ENCODE measurements at regions not wholly inside any gene's neighbourhood (a gene's known extent, or its start where the extent isn't known, plus 50 kb on each side); places are given as distances from the start of the nearest gene placed in this dataset.
A peak's percentile ranks its signal among the peaks of the same experiment; 100 is the strongest.

DNA sequence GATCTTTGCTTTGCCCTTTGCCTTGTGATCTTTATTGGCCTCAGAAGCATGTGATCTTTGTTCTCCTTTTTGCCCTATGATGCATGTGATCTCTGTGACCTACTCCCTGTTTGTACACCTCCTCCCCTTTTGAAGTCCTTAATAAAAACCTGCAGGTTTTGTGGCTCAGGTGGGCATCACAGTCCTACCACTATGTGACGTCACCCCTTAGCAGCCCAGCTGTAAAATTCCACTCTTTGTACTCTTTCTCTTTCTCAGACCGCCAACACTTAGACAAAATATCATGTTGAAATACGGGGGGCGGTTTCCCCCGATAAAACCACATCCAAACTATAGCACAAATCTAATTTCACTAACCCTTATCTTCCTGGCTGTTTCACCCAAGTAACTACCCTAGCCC, 76.7 kb upstream of the RAPGEF4 start:
- DNase-seq (ENCODE audit: low spot score): no peak

DNA sequence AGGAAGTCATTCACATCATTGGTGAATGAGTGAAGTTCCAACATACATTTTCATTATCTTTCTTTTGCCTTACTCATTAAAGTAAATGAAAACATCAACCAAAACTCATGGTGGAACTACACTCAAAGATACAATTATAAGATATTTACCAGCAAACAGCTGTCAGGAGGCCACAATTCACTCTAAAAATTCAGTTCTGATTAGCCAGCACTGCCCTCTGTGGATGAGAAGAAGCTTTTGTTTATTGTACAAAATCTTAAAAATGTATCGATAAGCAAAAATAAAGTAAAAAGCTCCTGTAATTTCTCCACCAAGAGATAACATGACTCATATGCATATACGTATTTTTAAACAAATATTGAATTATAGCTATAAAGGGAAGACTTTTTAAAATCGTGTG, 73.5 kb upstream of the RAPGEF4 start:
- no peak for DNase-seq (ENCODE audit: low spot score)

DNA sequence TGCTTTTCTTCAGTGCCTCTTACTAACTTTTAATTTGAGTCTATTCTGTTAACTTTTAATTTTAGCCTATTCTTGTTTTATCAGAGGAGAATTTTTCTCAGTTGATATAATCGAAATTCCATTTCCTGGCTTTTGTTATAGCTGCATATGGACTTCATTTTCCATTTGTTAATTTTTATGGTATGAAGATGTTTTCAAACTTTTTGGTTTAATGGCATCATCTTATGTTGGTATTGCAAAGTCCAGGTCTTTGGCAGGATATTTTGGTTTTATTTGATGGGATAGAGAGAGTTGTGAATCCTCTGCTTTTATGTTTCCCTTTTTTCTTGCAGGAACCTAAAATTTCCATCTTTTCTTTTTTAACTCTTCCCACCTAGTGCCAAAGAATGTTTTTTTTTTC, 70.9 kb upstream of the RAPGEF4 start:
- no peak for DNase-seq (ENCODE audit: low spot score)

DNA sequence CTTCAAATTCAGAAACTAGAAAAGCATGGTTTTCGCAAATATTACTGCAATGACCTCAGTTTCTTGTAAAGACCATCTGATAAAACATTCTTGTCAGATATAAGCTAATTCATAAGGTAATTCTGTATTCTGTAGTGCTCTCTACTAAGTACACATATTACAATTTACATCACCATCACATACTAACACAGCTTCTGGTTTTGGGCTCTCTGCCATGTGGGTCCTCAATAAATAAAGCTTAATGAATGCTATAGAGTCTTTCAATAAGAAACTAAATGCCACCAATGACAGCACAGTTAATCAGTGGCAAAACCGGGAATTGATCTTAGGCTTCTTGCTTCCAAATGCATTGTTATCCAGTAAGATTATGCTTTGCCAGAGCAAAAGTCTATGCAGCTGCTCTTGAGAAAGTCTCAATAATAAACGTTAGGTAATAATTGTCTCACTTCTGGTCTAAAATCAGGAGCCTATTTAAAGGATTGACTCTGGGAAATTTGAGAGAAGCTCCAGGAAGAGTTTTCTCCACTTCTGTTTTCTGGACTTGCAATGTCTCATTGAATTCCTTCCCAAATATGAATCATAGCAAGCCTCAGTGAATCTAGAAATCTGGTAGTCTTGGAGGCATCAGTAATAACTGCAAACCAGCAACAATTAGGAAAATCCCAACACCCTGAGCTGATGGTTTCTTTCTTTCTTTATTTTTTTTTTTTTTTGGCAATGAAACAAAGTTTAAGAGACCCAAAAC, 67.9 kb upstream of the RAPGEF4 start:
- DNase-seq (ENCODE audit: low spot score): no peak

DNA sequence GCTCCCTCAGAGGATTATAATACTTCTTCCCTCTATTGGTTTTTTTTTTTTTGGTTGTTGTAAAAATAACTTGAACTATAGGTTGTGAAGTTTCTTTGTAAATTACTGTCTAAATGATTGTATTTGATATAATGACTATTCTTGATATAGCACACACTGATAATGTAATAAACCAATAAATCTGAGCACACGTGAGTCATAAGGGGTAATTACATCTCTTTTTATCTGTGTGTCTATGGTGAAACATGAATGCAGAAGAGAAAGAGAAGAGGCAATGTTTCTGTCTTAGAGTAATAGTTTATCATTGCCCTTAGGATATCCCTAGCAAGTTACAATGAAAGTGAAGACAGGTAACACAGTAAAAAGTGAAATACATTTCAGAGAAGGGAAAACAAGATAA, 64.1 kb upstream of the RAPGEF4 start:
- DNase-seq (ENCODE audit: low spot score): no peak

DNA sequence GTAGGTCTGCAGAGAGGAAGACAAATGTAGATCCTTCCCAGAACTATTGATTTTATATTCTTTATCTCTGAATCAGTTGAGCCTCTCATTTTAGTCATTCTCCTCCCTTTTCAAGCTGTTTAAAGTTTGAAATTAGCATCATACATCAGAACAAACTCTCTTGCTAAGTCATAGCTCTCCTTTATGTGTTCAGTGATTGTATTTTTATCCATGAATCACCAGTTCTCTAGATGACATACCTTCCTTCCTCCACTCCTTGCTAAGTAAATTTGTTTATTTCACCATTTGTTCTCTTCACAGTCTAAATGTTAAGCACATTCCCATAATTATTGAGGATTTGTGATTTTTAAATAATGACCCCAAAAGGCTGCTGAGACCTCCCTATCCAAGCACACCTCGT, 63.5 kb upstream of the RAPGEF4 start:
- DNase-seq (ENCODE audit: low spot score): no peak

DNA sequence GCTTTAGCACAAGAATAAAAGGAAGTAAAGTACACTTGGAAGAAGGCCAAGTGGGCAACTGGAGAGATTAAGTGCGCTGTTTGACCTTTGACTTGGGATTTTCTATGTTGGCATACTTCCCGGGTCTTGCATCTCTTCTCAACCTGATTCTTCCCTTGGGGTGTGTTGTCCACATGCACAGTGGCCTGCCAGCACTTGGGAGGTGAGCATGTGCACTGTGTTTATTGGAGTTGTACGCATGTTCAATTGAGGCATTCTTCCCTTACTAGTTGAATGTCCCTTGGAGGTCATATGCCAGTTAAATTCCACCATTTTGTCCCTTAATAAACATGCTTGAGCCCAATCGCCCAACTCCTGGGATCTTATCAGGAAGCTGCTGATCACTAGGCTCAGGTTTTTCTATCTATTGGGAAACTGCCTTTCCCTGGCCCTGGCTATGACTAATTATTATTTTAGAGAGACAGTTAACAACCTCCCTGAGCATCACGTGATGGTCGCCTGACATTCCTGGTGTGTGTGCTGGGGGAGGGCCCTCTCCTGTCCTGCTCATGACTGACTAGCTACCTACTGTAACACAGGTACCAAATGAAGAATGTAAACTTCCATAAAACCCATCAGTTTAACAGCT, 62.5 kb upstream of the RAPGEF4 start:
- no peak for DNase-seq (ENCODE audit: low spot score)

DNA sequence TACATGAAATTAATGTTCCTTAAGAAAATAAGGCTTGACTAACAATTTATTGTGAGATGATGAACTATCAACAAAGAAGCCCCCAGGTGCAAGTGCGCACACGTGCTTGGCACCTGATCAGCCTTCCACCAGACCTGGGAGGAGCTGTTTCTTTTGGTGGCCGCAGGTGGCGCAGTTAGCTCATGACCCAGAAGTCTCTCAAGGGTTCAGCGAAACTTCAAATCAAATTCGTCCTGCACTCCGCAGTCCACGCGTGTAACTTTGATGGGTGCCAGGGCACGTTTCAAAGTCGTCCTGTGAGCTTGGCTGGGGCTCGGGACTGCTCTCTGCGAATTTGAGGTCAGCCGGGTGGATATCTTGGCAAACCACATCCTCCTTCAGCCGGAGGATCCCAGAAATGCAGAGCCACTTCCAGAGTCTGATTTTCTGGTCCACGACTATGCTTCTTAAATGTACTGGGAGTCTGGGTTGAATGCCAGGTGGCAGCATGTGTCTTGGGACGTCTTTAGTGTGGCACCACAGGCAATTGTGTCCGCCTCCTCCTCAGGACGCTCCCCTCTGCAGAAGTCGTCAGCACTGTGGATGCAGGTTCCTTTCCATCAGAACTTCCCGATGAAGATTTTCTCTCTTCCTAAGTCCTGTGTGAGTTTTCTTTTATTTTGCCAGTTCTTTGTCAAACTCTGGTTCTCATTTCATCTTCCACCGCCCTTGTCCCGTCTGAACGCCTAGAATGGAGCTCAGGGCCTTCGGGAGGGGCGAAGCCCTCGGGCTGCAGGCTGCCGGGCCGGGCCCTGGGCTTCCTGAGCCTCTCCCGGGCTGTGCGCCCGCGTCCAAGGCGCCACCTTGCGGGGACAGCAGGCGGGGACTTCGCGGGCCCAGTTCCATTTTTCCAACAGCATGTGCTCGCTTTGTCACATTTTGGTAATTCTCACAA, 61.3 kb upstream of the RAPGEF4 start:
- no peak for DNase-seq (ENCODE audit: low spot score)

DNA sequence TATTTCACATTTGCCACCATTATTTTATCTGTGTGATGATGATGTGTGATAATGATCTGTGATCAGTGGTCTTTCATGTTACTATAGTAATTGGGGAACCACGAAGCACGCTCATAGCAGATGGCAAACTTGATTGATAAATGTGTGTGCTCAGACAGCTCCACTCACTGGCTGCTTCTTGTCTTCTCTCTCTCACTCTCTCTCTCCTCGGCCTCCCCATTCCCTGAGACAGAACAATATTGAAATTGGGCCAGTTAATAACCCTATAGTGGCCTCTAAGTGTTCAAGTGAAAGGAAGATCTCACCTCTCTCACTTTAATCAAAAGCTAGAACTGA, 60.7 kb upstream of the RAPGEF4 start:
- DNase-seq (ENCODE audit: low spot score): no peak

DNA sequence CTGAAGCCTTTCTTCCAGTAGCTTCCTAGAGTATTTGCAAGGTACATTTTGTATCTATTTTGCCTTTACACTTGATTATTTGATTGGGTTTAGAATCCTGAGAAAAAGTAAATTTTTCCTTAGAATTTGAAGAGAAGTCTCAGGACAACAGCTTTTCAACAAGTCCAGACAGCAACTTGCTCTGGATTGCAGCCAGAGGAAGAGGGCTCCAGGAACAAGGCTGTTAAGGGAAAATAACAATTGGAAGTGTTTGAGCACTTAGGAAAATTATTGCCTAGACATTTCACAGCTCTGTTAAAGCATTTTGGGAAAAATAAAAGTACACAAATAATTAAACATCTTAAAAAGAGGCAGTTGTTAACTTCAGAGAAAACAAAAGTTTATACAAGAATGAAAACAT, 58.3 kb upstream of the RAPGEF4 start:
- DNase-seq (ENCODE audit: low spot score): peak; percentile 10

DNA sequence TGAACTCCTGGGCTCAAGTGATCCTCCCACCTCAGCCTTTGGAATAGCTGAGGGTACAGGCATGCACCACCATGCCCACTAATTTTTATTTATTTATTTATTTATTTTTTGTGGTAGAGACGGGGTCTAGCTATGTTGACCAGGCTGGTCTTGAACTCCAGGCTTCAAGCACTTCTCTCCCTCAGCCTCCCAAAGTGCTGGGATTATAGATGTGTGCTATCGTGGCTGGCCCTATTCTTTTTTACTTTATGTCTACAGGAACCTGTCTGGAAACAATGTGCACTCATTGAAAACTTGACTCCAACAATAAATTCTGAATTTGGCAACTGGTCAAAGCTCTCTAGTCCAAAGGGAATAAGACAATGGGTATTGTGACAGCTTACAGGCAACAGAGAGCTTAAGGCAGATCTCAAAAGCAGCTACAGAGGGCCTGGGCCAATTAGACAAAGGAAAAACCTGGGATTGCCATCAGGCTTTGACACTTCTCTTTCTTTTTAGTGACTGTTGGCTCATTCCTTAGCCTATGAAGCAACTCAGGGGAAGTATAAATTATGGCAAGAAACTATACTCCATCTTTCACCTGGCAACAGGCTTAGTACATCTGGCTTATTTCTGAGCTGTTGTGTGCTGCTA, 55.1 kb upstream of the RAPGEF4 start:
- DNase-seq (ENCODE audit: low spot score): no peak

DNA sequence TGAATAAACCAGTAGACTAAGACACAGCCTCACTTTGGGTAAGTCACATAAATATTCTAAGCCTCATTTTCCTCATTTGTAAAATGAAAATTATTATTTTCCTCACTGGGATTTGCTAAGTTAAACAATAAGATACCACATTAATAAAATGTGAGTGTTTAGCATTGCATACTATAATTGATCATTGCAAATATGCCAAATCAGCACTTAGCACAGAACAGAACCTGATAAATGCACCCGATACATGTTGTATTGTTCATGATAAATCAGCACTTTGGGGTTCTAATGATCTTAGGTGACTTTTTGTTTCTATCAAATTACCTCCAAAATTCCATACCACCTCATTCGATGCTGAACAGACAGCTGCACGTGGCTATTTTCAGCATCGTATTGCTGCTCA, 50.2 kb upstream of the RAPGEF4 start:
- no peak for DNase-seq (ENCODE audit: low spot score)
